SIG-M5 treated with dmso at 0.1 percent for 504 hours (cell line): ENCODE measurements at regions not wholly inside any gene's neighbourhood (a gene's known extent, or its start where the extent isn't known, plus 50 kb on each side); places are given as distances from the start of the nearest gene placed in this dataset.

Source experiments
- DNase-seq: peaks from one replicate; lab custom pipeline; 2025; ENCODE audit not compliant: unreplicated experiment; lab: John Stamatoyannopoulos, UW

GRCh38 chr11:57100638-57101331 lies 81.0 kb upstream of the LRRC55 start:
- no peak for DNase-seq

GRCh38 chr11:57103899-57104605 lies 77.7 kb upstream of the LRRC55 start:
- DNase-seq: no peak

GRCh38 chr11:57109331-57109730 lies 72.4 kb upstream of the LRRC55 start:
- no peak for DNase-seq

- no peak for DNase-seq
Observed at GRCh38 chr11:57111619-57112018, 70.1 kb upstream of the LRRC55 start.

- DNase-seq: peak; percentile 19
Observed at GRCh38 chr11:57116654-57117053, 65.1 kb upstream of the LRRC55 start.

GRCh38 chr11:57120192-57120965 lies 61.4 kb upstream of the LRRC55 start:
- no peak for DNase-seq

- DNase-seq: no peak
Observed at GRCh38 chr11:57121996-57122395, 59.8 kb upstream of the LRRC55 start.

GRCh38 chr11:57123590-57123989 lies 58.2 kb upstream of the LRRC55 start:
- DNase-seq: no peak

GRCh38 chr11:57124505-57124904 lies 57.2 kb upstream of the LRRC55 start:
- no peak for DNase-seq

- DNase-seq: no peak
Observed at GRCh38 chr11:57124917-57125316, 56.8 kb upstream of the LRRC55 start.

GRCh38 chr11:57126766-57127400 lies 54.9 kb upstream of the LRRC55 start:
- DNase-seq: no peak

GRCh38 chr11:57131080-57131790 lies 50.5 kb upstream of the LRRC55 start:
- DNase-seq: no peak
